ENCODE measurements at regions not wholly inside any gene's neighbourhood (a gene's known extent, or its start where the extent isn't known, plus 50 kb on each side); places are given as distances from the start of the nearest gene placed in this dataset.

DNA sequence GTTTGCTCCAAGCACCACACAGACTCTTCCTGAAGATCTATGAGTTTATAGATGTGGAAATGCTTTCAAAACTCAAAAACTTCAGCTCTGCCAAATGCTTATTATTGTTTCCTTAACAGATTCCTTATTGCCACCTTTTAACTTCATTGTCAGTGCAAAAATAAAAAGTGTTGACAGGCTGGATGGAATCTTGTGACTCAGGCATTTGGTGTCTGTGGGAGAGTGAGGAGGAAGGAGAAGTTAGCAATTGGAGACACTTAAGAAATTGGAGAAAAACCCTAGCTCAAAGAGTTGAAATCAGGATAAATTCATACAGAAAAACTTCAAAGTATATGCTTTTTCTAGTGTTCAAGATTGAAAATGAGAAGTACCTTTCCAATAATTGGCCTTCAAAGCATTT is 140.6 kb upstream of the PUM3 start:
- no peak for DNase-seq

DNA sequence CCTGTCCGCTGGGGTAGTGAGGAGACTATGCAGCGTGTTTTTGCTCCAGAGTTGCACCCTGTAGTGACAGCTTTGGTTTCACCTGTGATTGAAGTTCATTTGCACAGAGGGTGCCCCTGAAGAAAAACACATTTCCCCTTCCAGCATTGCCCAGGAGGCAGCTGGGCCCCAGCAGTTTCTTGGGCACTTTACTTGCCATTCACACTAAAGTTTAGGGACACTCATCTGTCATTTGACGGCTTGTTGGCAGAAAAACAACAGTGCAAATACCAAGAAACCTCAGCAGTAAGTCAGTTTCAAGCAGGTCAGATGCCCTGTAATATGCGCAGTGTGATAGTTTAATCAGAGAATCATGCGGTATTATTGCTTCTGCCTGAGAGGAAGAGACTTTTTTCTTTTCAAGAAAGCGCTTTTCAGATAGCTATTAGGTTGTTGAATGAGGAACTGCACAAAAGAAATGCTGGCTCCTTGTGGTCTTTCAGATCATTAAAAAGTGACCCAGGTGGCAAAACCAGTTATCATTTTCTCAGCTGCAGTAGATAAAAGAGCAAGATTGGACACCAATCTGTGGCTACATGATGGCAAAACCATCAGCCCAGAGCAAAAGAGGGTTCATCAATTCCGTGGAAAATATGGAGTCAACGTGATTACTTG is 136.2 kb upstream of the PUM3 start:
- no peak for DNase-seq

DNA sequence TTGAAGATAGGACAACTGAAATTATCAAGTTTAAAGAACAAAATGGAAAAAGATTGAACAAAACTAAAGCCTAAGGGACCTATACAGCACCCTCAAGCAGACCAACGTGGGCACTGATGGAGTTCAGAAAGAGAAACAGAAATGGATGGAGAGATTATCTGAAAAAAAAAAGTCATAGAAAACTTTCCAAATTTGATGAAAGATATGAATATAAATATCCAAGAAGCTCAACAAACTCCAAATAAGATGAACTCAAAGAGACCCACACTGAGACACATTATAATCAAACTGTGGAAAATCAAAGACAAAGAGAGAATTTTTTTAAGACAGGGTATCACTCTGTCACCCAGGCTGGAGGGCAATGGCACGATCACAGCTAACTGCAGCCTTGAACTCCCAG is 128.6 kb upstream of the PUM3 start:
- DNase-seq, result no peak

DNA sequence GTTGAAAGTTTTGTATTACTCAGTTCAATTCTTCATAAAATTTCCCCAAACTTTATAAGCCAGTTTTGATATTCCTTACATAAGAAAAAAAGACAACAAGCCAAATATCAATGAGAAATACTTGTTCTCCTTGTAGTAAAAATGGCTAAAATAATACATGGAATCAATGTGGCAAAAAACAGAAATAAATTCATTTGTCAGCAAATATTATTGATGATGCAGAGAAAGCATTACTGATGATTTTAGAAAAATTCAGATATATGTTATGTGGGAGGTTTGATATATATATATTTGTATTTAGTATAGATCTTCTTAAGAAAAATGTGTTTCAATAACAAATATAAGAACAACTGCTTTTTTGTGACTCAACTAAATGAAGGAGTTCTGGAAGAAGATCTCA is 127.0 kb upstream of the PUM3 start:
- DNase-seq, result no peak

DNA sequence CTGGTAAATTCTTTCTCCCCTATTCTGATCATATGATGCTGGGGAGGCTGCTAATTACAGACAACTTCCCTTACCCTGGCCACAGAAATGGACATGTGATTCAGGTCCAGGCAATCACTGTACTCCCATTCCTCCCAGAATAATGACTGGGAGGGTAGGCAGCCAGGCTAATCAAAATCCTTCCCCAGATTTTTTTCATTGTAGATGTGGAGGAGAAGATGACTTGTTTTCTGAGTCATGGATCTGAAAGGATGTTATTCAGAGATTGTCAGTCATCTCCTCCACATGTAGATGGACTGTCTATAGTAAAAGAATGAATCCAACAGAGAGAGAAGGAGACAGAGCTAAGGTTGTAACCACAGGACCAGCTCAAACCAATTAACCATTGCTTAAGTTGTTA is 123.9 kb upstream of the PUM3 start:
- no peak for DNase-seq

DNA sequence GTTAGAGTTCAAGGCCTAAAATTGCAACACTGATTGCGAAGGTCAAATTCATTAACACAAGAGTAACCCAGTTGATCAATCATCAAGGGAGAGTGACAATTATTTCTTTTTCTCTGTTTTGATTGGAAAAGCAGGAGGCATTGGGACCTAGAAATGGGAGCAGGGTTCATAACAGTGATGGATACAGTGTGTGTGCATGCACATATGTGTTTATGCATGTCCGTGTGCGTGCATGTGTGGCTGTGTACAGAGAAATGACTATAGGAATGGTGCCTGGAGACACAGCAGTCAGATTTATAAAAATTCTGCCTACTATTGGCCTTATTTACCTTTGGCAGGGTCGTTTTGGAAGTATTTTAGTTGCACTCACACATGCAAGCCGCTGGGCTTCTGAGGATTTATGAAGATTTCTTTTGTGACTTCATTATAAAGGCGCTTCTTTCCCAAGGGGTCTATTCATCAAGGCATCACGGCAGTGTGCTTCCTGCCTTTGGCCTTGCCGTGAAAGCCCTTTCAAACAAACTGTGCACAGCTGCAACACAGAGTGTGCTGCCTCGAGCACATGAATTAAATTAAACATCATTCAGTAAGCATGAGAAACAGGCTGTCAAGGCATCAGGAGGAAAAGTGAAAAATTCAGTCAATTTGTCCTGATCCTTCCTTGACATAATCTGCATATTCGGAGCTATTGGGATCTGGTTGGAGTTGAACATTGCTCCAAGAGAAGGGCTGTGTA is 122.8 kb upstream of the PUM3 start:
- DNase-seq, result no peak

DNA sequence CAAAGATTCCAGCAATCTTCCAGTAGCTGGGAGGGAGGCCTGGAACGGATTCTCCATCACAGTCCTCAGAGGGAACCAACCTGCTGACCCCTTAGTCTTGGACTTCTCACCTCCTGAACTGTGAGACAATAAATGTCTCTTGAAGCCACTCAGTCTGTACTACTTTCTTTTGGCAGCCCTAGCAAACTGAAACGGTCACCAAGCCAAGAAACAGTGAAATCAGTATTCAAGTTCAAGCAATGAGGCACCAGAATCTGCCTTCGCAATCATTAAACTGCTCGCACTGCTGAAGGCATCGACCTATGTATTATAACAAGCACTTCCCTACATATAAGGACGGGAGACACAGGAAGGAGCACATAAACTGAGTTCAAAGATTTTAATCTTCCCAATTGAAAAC is 120.6 kb upstream of the PUM3 start:
- no peak for DNase-seq

DNA sequence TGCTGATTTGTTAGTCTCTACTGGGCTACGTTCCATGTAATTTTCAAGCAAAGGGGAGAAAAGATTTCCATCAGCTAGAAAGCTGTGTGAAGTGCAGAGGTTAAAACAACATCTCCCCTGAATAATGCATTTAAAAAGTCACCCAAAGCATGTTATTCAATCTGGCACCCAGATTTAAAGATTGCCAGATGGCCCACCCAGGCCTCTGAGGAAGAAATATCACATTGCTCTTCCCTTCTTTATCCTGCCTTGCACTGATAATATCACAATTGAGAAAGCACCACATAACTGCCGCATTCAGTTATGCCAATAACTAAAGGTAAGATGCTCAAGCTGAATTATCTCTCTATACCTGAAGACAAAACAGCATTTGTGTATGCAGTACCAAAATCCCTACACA is 119.4 kb upstream of the PUM3 start:
- DNase-seq, result no peak

DNA sequence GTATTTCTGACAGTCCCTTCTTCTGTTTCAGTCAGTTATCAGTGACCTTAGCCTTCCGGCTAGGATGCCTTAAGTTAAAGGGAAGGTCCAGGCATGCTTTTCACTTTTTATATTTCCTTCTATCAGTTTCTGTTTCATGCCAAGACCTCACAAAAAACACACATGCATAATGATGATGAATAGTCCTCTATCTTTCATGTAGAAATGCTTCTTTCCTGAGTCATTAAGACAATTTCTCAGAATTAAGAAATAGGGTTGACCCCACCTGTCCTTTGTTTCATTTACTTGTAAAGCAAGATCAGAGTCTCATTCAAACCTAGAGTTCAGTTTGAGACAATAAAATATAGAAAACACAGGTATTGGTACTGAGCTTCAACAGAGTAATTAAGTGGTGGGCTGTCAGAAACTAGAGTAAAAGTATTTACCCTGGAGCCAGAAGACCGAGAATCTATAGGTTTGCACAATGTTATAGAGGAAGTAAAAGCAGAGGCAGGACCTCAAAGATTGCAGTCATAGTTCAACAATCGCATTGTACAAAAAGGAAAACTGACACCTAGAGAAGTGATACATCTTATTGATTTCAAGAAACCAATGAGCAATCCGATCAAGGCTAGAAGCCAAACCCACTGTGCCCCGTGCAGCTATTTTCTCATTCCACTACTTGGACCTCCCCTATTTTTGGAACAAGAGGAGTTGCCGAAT is 118.7 kb upstream of the PUM3 start:
- no peak for DNase-seq

DNA sequence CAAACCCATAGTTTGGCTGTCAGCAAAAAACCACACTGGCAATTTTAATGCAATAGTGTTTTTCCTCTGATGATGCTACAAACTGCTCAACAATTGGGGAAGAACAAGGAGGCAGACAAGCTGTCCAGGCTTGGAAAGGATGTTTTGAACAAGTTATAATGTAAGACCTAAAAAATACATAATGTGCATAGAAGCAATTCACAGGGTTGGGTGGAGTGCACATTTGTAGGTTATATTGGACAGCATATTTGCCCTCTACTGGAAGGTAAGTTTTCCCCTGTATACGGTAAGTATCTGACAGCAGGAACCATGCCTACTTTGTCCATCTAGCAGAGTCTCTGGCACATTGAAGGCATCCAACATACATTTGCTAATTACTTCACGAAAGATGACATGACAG is 114.3 kb upstream of the PUM3 start:
- DNase-seq, result no peak

DNA sequence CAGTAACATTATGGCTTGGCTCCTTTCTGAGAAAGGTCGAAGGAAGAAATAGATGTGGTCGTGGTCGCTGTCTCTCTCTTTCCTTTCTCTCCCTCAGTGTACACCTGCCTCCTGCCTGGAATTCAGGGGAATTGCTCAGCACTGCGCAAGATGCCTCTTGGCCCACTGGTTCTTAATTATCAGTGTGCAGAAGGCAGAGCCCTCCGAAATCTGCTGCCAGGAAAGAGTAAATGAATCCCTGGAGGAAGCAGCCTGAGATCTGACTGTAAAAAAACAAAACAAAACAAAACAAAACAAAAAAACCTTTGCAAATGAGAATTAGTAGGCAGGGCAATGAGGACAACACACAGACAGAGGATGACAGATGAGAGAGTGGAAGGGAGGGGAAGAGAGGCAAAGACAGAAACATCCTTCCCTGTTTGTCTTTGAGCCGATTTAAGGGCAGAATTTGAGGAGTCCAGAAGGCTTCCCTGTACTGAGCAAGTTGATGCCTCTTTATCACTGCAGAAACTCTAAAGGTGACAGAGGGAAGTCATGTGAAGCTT is 113.8 kb upstream of the PUM3 start:
- peak in 1 of 2 experiments; percentile 55 for DNase-seq

DNA sequence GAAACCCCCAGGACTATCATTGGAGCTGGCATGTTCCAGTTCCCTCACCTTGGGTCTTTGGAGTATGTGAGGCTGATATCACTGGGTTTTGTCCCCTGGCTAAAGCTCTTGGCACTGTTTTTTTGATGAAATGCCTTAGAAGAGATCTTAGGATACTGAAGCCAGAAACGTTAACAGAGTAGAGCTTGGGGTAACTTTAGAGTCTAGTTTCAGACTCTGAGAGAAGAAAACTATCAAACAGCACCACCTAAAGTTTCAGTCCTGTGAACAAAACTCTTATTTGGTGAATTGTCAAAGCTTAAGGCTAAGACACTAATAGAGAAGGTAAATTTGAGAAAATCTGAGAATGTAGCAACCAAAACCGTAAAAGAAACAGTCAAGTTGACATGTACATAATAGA is 111.7 kb upstream of the PUM3 start:
- DNase-seq, result no peak

DNA sequence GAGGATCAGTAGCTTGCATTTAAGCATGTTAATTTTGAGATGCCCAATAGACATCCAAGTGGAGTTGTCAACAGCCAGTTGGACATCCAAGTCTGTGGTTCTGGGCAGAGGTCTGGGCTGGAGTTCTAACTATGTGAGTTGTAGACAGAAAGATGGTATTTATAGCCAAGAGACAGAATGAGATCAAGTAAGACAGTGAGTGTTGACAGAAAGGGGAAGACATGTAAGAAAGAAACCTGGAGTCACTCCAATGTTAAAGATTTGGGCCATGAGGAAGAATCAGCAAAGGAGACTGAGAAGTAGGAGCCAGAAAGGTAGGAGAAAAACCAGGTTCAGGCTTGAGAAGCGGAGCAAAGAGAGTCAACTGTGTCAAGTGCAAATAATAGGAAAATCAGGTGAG is 95.5 kb upstream of the PUM3 start:
- no peak for DNase-seq

DNA sequence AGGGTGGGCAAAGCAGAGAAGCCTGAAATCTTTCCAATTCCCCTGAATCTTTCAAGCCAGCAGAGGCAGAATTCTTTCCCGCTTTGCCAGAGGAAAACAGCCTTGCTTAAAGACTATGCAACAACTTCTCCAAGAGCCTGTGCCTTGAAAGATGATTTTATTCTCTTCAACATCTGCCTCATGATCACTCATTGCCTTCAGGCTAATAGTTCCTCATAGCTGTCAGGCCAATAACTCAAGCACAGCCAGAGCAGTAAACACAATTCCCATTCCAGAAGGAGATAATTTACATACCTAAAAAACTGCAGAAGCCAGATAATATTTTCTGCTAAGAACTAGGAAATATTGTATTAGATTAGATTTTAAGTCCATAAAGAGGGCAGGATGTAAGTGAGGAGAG is 92.3 kb upstream of the PUM3 start:
- DNase-seq, result no peak

DNA sequence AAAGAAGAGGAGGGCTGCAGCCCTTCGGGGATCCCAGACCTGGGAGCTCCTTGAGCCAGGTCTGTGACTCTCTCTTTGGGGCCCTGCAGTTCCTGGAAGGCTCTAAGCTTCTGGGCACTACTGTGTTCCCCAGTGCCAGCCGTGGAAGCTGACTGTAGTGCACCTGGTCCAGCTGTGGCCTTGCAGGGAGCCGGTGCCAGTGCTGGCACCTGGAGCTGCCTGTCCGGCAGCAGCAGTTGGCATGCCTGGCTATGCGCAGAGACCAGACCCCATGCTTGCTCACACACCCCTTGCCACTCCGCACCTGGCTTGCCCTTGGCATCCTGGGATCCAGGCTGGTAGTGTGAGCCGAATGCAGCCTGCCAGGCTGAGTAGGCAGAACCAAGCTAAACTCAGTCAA is 91.0 kb upstream of the PUM3 start:
- no peak for DNase-seq

DNA sequence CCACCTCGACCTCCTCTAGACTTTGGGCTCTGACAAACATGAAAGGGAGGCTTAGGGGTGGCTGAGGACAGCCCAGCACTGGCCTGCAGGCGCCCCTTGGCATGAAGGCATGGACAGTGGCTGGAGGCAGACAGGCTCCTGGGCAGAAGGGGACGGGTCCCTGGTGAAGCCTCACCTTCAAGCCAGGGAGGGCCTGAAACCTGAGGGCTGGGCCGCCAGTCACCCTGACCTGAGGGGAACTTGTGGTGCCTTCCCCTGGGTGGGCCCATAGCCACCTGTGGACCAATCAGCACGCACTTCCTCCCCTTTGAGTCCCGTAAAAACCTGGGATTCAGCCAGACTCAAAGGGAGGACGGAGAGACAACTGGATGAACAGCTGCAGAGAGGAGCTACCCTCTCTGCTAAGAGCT is 90.4 kb upstream of the PUM3 start:
- no peak for DNase-seq

DNA sequence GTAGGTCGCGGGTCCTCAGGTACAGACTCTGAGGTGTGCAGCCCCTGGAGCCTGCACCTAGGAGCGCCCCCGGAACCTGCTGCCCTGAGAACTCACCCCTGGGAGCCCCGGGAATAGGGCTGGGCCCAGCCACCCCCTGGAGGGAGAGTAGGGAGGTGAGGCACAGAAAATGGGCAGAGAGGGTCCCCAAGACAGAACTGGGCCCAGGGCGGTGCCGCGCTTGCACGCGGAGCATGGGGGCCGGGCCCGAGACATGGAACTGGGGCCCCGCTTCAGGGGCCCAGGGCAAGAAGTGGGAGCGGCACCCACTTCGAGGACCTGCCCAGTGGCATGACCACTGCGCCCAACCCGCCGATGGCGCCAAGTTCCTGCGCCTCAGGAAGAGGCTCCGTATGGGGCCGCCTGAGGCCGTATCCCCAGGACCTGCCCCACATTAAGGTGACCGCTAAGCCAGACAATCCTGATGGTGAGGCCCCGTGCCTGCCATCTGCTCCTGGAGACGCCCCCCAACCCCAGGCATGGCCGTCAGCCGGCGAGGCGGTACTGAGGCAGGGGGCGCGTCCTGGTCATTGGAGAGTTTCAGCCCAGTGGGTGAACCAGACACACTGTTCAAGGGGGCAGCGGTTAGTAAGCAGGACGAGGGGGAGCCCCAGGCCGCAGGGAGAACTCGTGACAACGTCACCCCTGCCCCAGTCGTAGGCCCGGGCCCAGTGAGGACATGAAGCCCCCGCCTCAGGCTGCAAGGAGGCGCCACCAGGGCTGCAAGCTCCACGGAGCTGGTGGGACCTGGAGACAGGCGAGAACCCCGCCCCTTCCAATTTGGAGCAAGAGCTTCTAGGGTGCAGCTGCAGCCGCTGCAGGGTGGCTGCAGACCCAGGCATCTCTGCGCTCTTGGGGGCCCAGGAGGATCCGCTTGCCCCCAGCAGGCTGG is 89.5 kb upstream of the PUM3 start:
- no peak for DNase-seq

DNA sequence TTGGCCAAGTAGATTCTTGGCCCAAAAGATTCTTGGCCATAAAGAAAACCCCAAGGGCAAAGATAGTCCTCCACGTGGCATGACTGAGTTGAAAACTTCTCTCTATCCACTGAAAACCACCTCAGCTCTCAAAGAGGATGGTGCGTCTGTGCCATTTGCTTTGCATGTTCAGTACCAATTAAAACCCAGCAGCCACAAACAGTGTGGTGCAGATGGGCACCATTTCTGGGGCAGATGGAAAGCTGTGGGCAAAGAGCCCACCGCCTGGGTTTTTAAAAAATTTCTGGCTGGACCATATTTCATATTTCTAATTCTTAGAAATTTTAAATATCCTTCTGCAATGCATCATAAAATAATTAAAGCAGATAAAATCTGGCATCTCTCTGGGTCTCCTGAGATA is 84.5 kb upstream of the PUM3 start:
- peak; percentile 8 to 52 for DNase-seq

DNA sequence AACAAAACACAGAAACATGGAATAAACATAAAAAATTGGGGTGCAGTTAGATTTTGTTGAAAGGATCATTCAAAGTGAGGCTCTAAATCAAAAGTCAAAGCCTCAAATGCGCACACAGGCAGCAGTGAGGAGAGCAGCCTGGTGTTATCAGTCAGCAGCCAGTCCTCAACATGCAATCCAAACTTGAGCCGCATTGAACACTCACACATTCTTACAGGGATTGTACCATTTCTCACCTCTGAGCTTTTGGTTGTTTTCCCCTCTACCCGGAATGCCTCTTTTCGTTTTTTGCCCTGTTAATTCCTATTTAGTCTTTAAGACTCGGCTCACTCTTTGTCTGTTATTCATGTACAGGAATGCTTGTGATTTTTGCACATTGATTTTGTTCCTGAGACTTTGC is 81.1 kb upstream of the PUM3 start:
- DNase-seq, result no peak

DNA sequence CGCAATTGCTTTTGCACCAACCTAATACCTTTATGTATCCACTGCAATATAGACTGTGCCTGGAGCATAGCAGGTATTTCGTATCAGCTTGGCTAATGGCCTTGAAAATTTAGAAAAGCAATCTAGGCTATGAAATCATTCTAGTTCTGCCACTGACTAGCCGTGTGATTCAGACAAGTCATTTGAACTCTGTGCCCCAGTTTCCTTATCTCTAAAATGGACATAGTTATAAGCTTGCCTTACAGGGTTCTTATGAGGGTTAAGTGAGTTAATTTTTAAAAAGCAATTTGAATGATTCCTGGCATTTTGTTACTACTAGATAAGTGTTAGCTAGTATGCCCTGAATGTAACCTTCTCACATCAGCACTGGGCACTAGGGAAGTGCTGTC is 80.5 kb upstream of the PUM3 start:
- DNase-seq, result no peak

DNA sequence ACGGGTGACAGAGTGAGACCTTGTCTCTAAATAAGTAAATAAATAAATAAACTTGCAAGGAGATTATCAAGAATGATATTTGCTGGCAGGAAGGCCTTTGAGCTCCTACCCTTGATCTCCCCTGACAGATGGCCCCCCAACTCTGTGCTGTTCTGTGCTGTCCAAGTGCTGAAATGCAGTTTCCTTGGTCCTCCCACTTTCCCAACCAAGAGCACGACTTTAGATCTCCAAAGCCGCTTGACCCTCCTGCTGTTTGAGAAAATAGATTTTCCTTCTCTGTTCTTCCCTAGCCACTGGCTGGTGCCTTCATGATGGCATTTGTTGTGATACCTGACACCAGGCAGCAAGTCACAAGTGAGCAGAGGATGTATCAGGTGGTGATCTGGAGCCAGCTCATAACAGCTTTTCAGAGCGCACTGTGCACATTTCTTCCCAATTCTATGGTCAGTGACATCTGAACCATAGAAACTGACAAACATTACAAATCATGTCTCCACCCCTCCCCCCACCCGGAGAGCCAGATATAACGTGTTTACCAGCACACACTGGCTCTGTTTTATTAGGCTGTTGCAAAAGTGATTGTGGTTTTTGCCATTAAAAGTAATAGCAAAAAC is 80.0 kb upstream of the PUM3 start:
- DNase-seq, result no peak

DNA sequence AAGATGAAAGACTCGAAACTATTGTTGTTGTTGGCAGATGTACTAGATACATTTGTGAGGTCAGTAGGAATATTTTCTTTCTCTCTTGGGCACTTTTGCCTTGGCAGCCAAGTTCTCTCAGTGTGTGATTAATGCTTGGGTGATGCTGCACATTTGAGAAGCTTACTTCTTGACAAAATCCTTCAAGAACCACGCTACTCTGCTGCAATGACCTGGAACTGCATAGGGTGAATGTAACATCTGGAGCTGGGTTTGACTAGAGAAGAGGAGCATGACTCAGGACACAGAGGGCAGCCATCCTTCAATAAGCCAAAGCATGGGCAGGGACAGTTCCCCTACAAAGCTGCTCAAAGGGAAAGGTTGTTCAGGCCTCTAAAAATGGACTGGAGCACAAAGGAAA is 75.5 kb upstream of the PUM3 start:
- peak in 1 of 2 experiments; percentile 46 for DNase-seq
